ENCODE measurements at regions not wholly inside any gene's neighbourhood (a gene's known extent, or its start where the extent isn't known, plus 50 kb on each side); places are given as distances from the start of the nearest gene placed in this dataset.

GRCh38 chr9:89795538-89796195 is 190.9 kb downstream of the GADD45G start:
- no peak for TF ChIP-seq POLR2A (IDR thresholded peaks at IDR 0.05)
- TF ChIP-seq, protein P1, sequence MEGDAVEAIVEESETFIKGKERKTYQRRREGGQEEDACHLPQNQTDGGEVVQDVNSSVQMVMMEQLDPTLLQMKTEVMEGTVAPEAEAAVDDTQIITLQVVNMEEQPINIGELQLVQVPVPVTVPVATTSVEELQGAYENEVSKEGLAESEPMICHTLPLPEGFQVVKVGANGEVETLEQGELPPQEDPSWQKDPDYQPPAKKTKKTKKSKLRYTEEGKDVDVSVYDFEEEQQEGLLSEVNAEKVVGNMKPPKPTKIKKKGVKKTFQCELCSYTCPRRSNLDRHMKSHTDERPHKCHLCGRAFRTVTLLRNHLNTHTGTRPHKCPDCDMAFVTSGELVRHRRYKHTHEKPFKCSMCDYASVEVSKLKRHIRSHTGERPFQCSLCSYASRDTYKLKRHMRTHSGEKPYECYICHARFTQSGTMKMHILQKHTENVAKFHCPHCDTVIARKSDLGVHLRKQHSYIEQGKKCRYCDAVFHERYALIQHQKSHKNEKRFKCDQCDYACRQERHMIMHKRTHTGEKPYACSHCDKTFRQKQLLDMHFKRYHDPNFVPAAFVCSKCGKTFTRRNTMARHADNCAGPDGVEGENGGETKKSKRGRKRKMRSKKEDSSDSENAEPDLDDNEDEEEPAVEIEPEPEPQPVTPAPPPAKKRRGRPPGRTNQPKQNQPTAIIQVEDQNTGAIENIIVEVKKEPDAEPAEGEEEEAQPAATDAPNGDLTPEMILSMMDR (IDR thresholded peaks at IDR 0.05): no peak
- TF ChIP-seq POLR2AphosphoS5 (IDR thresholded peaks at IDR 0.05): no peak

Measured in suprapubic skin (tissue), 4 donors.